SK-N-SH (cell line): ENCODE measurements at regions not wholly inside any gene's neighbourhood (a gene's known extent, or its start where the extent isn't known, plus 50 kb on each side); places are given as distances from the start of the nearest gene placed in this dataset.

Experiments
- FOXM1 ChIP-seq: IDR thresholded peaks from 2 replicates; pipeline ENCODE4 v1.4.0; 2012; ENCODE audit warnings: low read depth, mild to moderate bottlenecking
- MAX ChIP-seq: IDR thresholded peaks from 2 replicates; pipeline ENCODE4 v1.4.0; 2012; ENCODE audit warnings: low read depth
- NFIC ChIP-seq: IDR thresholded peaks from 2 replicates; pipeline ENCODE4 v1.4.0; 2012; ENCODE audit warnings: borderline replicate concordance
- TF ChIP-seq, protein P1 (sequence below): fragments of 200-600 bp; sonication (generic); IDR thresholded peaks from 2 replicates; pipeline ENCODE4 v1.6.1; 2017; ENCODE audit warnings: antibody characterized with exemption, mild to moderate bottlenecking, moderate library complexity

GRCh38 chr17:79417476-79417988 lies 193.3 kb downstream of the RBFOX3 start:
- TF ChIP-seq, protein P1, sequence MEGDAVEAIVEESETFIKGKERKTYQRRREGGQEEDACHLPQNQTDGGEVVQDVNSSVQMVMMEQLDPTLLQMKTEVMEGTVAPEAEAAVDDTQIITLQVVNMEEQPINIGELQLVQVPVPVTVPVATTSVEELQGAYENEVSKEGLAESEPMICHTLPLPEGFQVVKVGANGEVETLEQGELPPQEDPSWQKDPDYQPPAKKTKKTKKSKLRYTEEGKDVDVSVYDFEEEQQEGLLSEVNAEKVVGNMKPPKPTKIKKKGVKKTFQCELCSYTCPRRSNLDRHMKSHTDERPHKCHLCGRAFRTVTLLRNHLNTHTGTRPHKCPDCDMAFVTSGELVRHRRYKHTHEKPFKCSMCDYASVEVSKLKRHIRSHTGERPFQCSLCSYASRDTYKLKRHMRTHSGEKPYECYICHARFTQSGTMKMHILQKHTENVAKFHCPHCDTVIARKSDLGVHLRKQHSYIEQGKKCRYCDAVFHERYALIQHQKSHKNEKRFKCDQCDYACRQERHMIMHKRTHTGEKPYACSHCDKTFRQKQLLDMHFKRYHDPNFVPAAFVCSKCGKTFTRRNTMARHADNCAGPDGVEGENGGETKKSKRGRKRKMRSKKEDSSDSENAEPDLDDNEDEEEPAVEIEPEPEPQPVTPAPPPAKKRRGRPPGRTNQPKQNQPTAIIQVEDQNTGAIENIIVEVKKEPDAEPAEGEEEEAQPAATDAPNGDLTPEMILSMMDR, result no peak
- no peak for TF ChIP-seq MAX
- no peak for TF ChIP-seq FOXM1
- no peak for TF ChIP-seq NFIC
